Panc1 (cell line): ENCODE measurements at regions not wholly inside any gene's neighbourhood (a gene's known extent, or its start where the extent isn't known, plus 50 kb on each side); places are given as distances from the start of the nearest gene placed in this dataset.

Experiments used
- ATAC-seq: fragments of 200-7000 bp; cut with Tn5 transposase; 2 replicates; pipeline ENCODE4 v1.9.1; 2020; ENCODE audit warnings: mild to moderate bottlenecking, moderate library complexity
- BruUV-seq: library from RNA; stranded (reverse); fragments of 400-500 nt; replicated peaks from 2 replicates; lab custom pipeline; 2021; lab: Mats Ljungman, UMichigan
- CTCF ChIA-PET: fragments of 300-600 bp; sonication (Branson Sonifier 250); formaldehyde crosslinking; loops from one replicate; lab custom pipeline; 2022; ENCODE audit warnings: antibody characterized with exemption; lab: Charles Lee
- POLR2A ChIA-PET: fragments of 300-600 bp; sonication (Branson Sonifier 250); formaldehyde crosslinking; loops from one replicate; lab custom pipeline; 2022; ENCODE audit warnings: antibody characterized with exemption; lab: Charles Lee
- DNase-seq: peaks from one replicate; pipeline ENCODE4 v3.0.0-alpha.2; 2010; ENCODE audit warnings: low read depth, low spot score
- H3K27ac ChIP-seq: 2 replicates; pipeline ENCODE4 v1.5.1; 2011; ENCODE audit warnings: mild to moderate bottlenecking, low read length, inconsistent platforms
- H3K27me3 ChIP-seq: fragments of 200-500 bp; sonication (Bioruptor generic); 2 replicates; pipeline ENCODE4 v1.6.0; 2014; ENCODE audit warnings: low read length, inconsistent platforms; ENCODE audit not compliant: control insufficient read depth, insufficient read depth
- H3K36me3 ChIP-seq: fragments of 200-500 bp; sonication (Bioruptor generic); 2 replicates; pipeline ENCODE4 v1.5.1; 2014; ENCODE audit warnings: inconsistent platforms, mild to moderate bottlenecking, low read length, moderate library complexity; ENCODE audit not compliant: control insufficient read depth, insufficient read depth
- H3K4me1 ChIP-seq: 2 replicates; pipeline ENCODE4 v1.5.1; 2011; ENCODE audit warnings: inconsistent platforms, mild to moderate bottlenecking, low read length, moderate library complexity; ENCODE audit not compliant: control insufficient read depth, insufficient read depth
- H3K4me3 ChIP-seq, 2 experiments: 2 replicates each; pipeline ENCODE4 v1.5.1; 2011 to 2012; ENCODE audit warnings: low read depth in 2 of 2, low read length in 2 of 2, mild to moderate bottlenecking in 2 of 2, inconsistent platforms in 1 of 2, moderate library complexity in 1 of 2
- H3K9me3 ChIP-seq: fragments of 200-500 bp; sonication (Bioruptor generic); 2 replicates; pipeline ENCODE4 v1.5.1; 2014; ENCODE audit warnings: low read depth, mild to moderate bottlenecking, inconsistent platforms, low read length, moderate library complexity; ENCODE audit not compliant: control insufficient read depth, insufficient read depth
- CTCF ChIP-seq: fragments of 450-650 bp; IDR thresholded peaks from 2 replicates; pipeline ENCODE4 v1.5.1; 2017; ENCODE audit warnings: mild to moderate bottlenecking
- POLR2AphosphoS5 ChIP-seq: IDR thresholded peaks from 2 replicates; pipeline ENCODE4 v1.6.1; 2012; ENCODE audit warnings: mild to moderate bottlenecking, low read depth, low read length, moderate library complexity
- REST ChIP-seq, 2 experiments: IDR thresholded peaks; 2 replicates each; pipeline ENCODE4 v1.6.1; 2011 to 2012; ENCODE audit warnings: low read depth in 2 of 2, control low read depth in 1 of 2, low read length in 1 of 2, mild to moderate bottlenecking in 1 of 2, moderate library complexity in 1 of 2; ENCODE audit not compliant: insufficient read depth in 1 of 2
- SIN3A ChIP-seq: IDR thresholded peaks from 2 replicates; pipeline ENCODE4 v1.6.1; 2012; ENCODE audit warnings: low read depth, mild to moderate bottlenecking, low read length, moderate library complexity, borderline replicate concordance; ENCODE audit not compliant: insufficient read depth
- TCF7L2 ChIP-seq: IDR thresholded peaks from 2 replicates; pipeline ENCODE4 v1.6.1; 2011; ENCODE audit warnings: mild to moderate bottlenecking, low read depth, low read length, inconsistent platforms
- in situ Hi-C: cut with HindIII; loops from 2 replicates; pipeline ENCODE4 v1.10.0; 2016; ENCODE audit warnings: low sequenced_read_pairs, low pct_unique_long_range_greater_than_20kb
- intact Hi-C: fragments of 100-400 bp; cut with micrococcal nuclease; formaldehyde crosslinking; loops from one replicate; pipeline ENCODE4 v1.10.0; 2022; ENCODE audit not compliant: unreplicated experiment

GRCh38 chr16:6946802-6947201 is 385.8 kb upstream of the RBFOX1 start:
- no peaks in the 10 kb centered on the region for H3K9me3 ChIP-seq
- H3K27me3 ChIP-seq = no peaks in the 10 kb centered on the region
- no TSS peak for BruUV-seq
- ChIA-PET POLR2A (no interaction called here), CTCF (no interaction called here)
- no peak overlapping the region for H3K27ac ChIP-seq
- in situ Hi-C loops = no loop called here
- no peak for ATAC-seq
- DNase-seq = no peak
- intact Hi-C loops = no loop called here
- no peak overlapping the region for H3K4me3 ChIP-seq
- H3K36me3 ChIP-seq = no peaks in the 10 kb centered on the region
- H3K4me1 ChIP-seq = no peaks in the 10 kb centered on the region
- no peak for TF ChIP-seq TCF7L2

GRCh38 chr16:6946106-6946505 is 386.5 kb upstream of the RBFOX1 start:
- in situ Hi-C loops = no loop called here
- no TSS peak for BruUV-seq
- ChIA-PET CTCF (no interaction called here), POLR2A (no interaction called here)
- H3K36me3 ChIP-seq = no peaks in the 10 kb centered on the region
- H3K4me1 ChIP-seq = no peaks in the 10 kb centered on the region
- TF ChIP-seq POLR2AphosphoS5 (no peak), SIN3A (no peak), REST (IDR thresholded peaks at IDR 0.05; ENCODE audit: insufficient read depth in 1 of 2, low read depth in 2 of 2, low read length in 1 of 2) (no peak), CTCF (no peak), TCF7L2 (no peak)
- no peak overlapping the region for H3K4me3 ChIP-seq
- H3K27ac ChIP-seq = no peak overlapping the region
- DNase-seq = no peak
- intact Hi-C loops = no loop called here
- ATAC-seq = no peak
- no peaks in the 10 kb centered on the region for H3K27me3 ChIP-seq
- H3K9me3 ChIP-seq = no peaks in the 10 kb centered on the region

GRCh38 chr16:6940968-6941367 is 391.7 kb upstream of the RBFOX1 start:
- no peak for TF ChIP-seq CTCF
- TF ChIP-seq POLR2AphosphoS5 = no peak
- TF ChIP-seq SIN3A = no peak
- no peak for TF ChIP-seq REST (IDR thresholded peaks at IDR 0.05; ENCODE audit: insufficient read depth in 1 of 2, low read depth in 2 of 2, low read length in 1 of 2)
- no peak for TF ChIP-seq TCF7L2
- CTCF ChIA-PET = no interaction called here
- intact Hi-C loops = no loop called here
- POLR2A ChIA-PET = no interaction called here
- Histone ChIP-seq H3K36me3 (no peaks in the 10 kb centered on the region), H3K4me3 (no peak overlapping the region), H3K27me3 (no peaks in the 10 kb centered on the region), H3K27ac (no peak overlapping the region), H3K4me1 (no peaks in the 10 kb centered on the region), H3K9me3 (no peaks in the 10 kb centered on the region)
- BruUV-seq = no TSS peak
- ATAC-seq (no peak), DNase-seq (no peak)
- in situ Hi-C loops = no loop called here
